DND-41 (cell line): ENCODE measurements at regions not wholly inside any gene's neighbourhood (a gene's known extent, or its start where the extent isn't known, plus 50 kb on each side); places are given as distances from the start of the nearest gene placed in this dataset.

ENCODE experiments used
- ATAC-seq: fragments of 200-7000 bp; cut with Tn5 transposase; 3 replicates; pipeline ENCODE4 v1.9.1; 2021; ENCODE audit warnings: low read depth; ENCODE audit not compliant: insufficient read depth
- DNase-seq: peaks from one replicate; pipeline ENCODE4 v3.0.0-alpha.2; 2020
- H2AFZ ChIP-seq: 2 replicates; pipeline ENCODE4 v1.6.0; 2012; ENCODE audit warnings: low read depth, low read length
- H3K27ac ChIP-seq: 2 replicates; pipeline ENCODE4 v1.5.1; 2012; ENCODE audit warnings: low read length, inconsistent platforms
- H3K27me3 ChIP-seq: fragments of 200-600 bp; sonication (generic); 2 replicates; pipeline ENCODE4 v1.6.0; 2012; ENCODE audit warnings: low read length, mild to moderate bottlenecking, inconsistent platforms; ENCODE audit not compliant: insufficient read depth, poor library complexity
- H3K36me3 ChIP-seq: 2 replicates; pipeline ENCODE4 v1.5.1; 2012; ENCODE audit warnings: low read length, inconsistent platforms; ENCODE audit not compliant: insufficient read depth
- H3K4me1 ChIP-seq: 2 replicates; pipeline ENCODE4 v1.5.1; 2012; ENCODE audit warnings: mild to moderate bottlenecking, low read length; ENCODE audit not compliant: insufficient read depth
- H3K4me2 ChIP-seq: 2 replicates; pipeline ENCODE4 v1.6.0; 2012; ENCODE audit warnings: mild to moderate bottlenecking, moderate library complexity, low read length, inconsistent platforms; ENCODE audit not compliant: insufficient read depth
- H3K4me3 ChIP-seq, 2 experiments: fragments of 200-600 bp in 1 of 2; shearing (Covaris generic) in 1 of 2; 2 replicates each; pipeline ENCODE4 v1.5.1; 2012 to 2016; ENCODE audit warnings: inconsistent platforms in 2 of 2, low read length in 2 of 2, mild to moderate bottlenecking in 2 of 2, low read depth in 1 of 2, moderate library complexity in 1 of 2
- H3K79me2 ChIP-seq: 2 replicates; pipeline ENCODE4 v1.6.0; 2012; ENCODE audit warnings: low read length, inconsistent platforms; ENCODE audit not compliant: insufficient read depth
- H3K9ac ChIP-seq: 2 replicates; pipeline ENCODE4 v1.6.0; 2012; ENCODE audit warnings: low read depth, mild to moderate bottlenecking, inconsistent platforms, low read length, moderate library complexity
- H3K9me3 ChIP-seq: 2 replicates; pipeline ENCODE4 v1.5.1; 2012; ENCODE audit warnings: low read length, moderate library complexity, mild to moderate bottlenecking, inconsistent platforms; ENCODE audit not compliant: insufficient read depth, severe bottlenecking
- H4K20me1 ChIP-seq: 2 replicates; pipeline ENCODE4 v1.6.0; 2012; ENCODE audit warnings: low read length; ENCODE audit not compliant: insufficient read depth
- CTCF ChIP-seq: IDR thresholded peaks from 2 replicates; pipeline ENCODE4 v1.5.1; 2012; ENCODE audit warnings: borderline replicate concordance, low read length, moderate library complexity, mild to moderate bottlenecking; ENCODE audit not compliant: poor library complexity, severe bottlenecking; ENCODE audit errors: extremely low read depth
- EZH2 ChIP-seq: IDR thresholded peaks from 3 replicates; pipeline ENCODE4 v1.6.1; 2012; ENCODE audit warnings: borderline replicate concordance, low read depth, mild to moderate bottlenecking, moderate library complexity, low read length, inconsistent platforms; ENCODE audit not compliant: severe bottlenecking

- Histone ChIP-seq H4K20me1 (no peaks in the 10 kb centered on the region), H2AFZ (no peak overlapping the region), H3K27me3 (no peaks in the 10 kb centered on the region), H3K27ac (no peak overlapping the region), H3K4me2 (no peak overlapping the region), H3K36me3 (no peaks in the 10 kb centered on the region), H3K9me3 (peaks cover 4% of the 10 kb centered on the region), H3K9ac (no peak overlapping the region), H3K4me1 (no peaks in the 10 kb centered on the region), H3K79me2 (no peaks in the 10 kb centered on the region), H3K4me3 (no peak overlapping the region)
- no peak for ATAC-seq
- no peak for DNase-seq
- no peak for TF ChIP-seq CTCF
- TF ChIP-seq EZH2 = no peak
These were observed 1115.6 kb upstream of the CITED2 start for GRCh38 chr6:140490081-140490480.

DNA sequence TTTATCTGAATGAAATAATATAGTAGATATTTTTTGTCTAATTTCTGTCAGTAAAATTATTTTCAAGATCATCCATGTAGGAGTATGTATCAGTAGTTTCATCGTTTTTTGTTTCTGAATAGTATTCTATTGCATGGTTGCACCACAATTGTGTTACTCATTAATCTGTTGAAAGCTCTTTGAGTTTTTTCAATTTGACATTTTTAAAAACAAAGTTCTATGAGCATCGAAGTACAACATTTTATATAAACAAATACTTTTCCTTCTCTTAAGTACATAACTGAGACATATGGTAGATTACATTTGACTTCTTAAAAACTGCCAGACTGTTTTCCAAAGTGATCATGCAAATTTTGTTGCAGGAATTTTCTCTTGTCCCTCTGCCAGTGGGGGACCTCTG, 1113.1 kb upstream of the CITED2 start:
- H3K9ac ChIP-seq = no peak overlapping the region
- peaks cover 4% of the 10 kb centered on the region for H3K9me3 ChIP-seq
- H3K27ac ChIP-seq = no peak overlapping the region
- H3K4me2 ChIP-seq = no peak overlapping the region
- TF ChIP-seq EZH2 (no peak), CTCF (no peak)
- H3K36me3 ChIP-seq = no peaks in the 10 kb centered on the region
- no peaks in the 10 kb centered on the region for H3K79me2 ChIP-seq
- no peaks in the 10 kb centered on the region for H3K27me3 ChIP-seq
- no peak overlapping the region for H2AFZ ChIP-seq
- ATAC-seq (no peak), DNase-seq (no peak)
- H3K4me3 ChIP-seq = no peak overlapping the region
- no peaks in the 10 kb centered on the region for H3K4me1 ChIP-seq
- no peaks in the 10 kb centered on the region for H4K20me1 ChIP-seq

GRCh38 chr6:140486450-140487361, 1112.3 kb upstream of the CITED2 start:
- no peak for DNase-seq
- Histone ChIP-seq H3K4me1 (no peaks in the 10 kb centered on the region), H4K20me1 (no peaks in the 10 kb centered on the region), H3K27ac (no peak overlapping the region), H3K4me2 (no peak overlapping the region), H3K27me3 (no peaks in the 10 kb centered on the region), H3K9me3 (peaks cover 4% of the 10 kb centered on the region), H3K4me3 (no peak overlapping the region), H3K36me3 (no peaks in the 10 kb centered on the region), H3K79me2 (no peaks in the 10 kb centered on the region), H3K9ac (no peak overlapping the region), H2AFZ (no peak overlapping the region)
- ATAC-seq = no peak
- no peak for TF ChIP-seq CTCF
- no peak for TF ChIP-seq EZH2
